Activated naive CD8-positive, alpha-beta T cell (primary cell): ENCODE measurements at regions not wholly inside any gene's neighbourhood (a gene's known extent, or its start where the extent isn't known, plus 50 kb on each side); places are given as distances from the start of the nearest gene placed in this dataset.

Experiments used
- H3K27ac Mint-ChIP-seq: one replicate; pipeline ENCODE4 v1.8.0; 2021; ENCODE audit warnings: mixed read lengths
- H3K27me3 Mint-ChIP-seq: one replicate; pipeline ENCODE4 v1.8.0; 2021; ENCODE audit warnings: mixed read lengths
- H3K36me3 Mint-ChIP-seq: one replicate; pipeline ENCODE4 v1.8.0; 2021; ENCODE audit warnings: mixed read lengths
- H3K4me1 Mint-ChIP-seq: one replicate; pipeline ENCODE4 v1.8.0; 2021; ENCODE audit warnings: low read depth, mixed read lengths
- H3K4me3 Mint-ChIP-seq: one replicate; pipeline ENCODE4 v1.8.0; 2021; ENCODE audit warnings: mild to moderate bottlenecking, mixed read lengths
- H3K9me3 Mint-ChIP-seq: one replicate; pipeline ENCODE4 v1.8.0; 2021; ENCODE audit warnings: low read depth, mixed read lengths

DNA sequence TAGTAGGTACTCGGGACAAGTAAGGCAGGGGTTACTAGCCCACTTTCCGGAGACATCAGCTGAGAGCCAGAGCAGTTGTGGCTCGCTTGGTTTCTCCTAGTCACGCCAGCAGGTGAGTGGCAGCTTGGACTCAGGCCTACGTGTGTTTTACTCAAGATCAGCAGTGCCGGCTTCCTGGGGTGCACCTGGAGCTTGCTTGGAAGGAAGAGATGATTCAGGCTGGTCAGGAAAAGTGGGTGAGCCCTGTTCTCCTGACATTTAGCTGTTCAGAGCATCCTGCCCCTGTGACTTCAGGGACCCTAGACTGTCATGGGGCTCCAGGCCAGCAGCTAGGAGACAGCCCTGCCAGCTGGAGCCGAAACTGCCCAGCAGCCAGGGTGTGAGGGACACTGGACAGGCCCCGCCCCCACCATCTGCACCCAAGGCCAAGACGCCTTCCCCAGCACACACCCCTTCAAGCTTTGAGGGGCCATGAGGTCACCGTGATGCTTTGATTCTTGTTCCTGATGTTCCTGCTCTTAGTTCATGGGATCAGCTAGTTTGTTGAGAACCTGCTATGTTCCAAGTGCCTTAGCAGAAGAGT, 238.0 kb upstream of the CIBAR2 start:
- Mint-ChIP-seq H3K36me3 (no peaks in the 10 kb centered on the region), H3K27ac (no peak overlapping the region), H3K9me3 (peaks cover 3% of the 10 kb centered on the region), H3K4me1 (no peaks in the 10 kb centered on the region), H3K27me3 (no peaks in the 10 kb centered on the region), H3K4me3 (no peak overlapping the region)

DNA sequence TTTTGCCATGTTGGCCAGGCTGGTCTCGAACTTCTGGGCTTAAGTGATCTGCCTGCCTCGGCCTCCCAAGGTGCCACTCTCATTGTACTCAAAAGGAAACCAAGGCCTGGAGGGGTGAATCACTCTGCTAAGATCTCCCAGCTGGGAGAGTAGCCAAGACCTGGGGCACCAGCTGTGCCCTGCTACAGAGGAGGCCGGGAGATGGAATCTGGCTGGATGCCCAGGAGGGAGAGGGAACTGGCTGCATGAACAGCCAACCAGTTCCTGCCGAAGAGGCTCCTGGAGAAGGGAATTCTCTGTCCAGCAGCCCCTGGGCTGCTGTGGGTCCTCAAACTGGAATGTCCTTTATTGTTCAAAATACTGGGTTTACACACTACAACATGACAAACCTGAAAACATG, 238.7 kb upstream of the CIBAR2 start:
- Mint-ChIP-seq H3K4me1 (no peaks in the 10 kb centered on the region), H3K4me3 (no peak overlapping the region), H3K36me3 (no peaks in the 10 kb centered on the region), H3K9me3 (peaks cover 3% of the 10 kb centered on the region), H3K27ac (no peak overlapping the region), H3K27me3 (no peaks in the 10 kb centered on the region)

DNA sequence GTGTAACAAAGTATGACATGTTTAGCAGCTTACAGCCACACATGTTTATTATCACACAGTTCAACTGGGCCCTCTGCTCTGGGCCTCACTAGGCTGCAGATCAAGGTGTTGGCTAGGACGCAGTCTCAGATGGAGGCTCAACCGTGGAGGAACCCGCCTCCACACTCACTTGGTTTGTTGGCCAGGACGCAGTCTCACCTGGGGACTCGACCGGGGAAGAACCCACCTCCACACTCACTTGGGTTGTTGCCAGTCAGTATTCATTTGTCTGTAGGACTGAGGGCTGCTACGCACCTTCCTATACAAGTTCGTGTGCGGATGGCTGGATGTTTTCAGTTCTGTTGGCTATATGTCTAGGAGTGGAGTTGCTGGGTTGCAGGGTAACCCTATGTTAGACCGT, 240.7 kb upstream of the CIBAR2 start:
- H3K4me1 Mint-ChIP-seq, result no peaks in the 10 kb centered on the region
- peaks cover 3% of the 10 kb centered on the region for H3K9me3 Mint-ChIP-seq
- H3K4me3 Mint-ChIP-seq, result no peak overlapping the region
- H3K36me3 Mint-ChIP-seq, result no peaks in the 10 kb centered on the region
- H3K27ac Mint-ChIP-seq, result no peak overlapping the region
- H3K27me3 Mint-ChIP-seq, result no peaks in the 10 kb centered on the region

DNA sequence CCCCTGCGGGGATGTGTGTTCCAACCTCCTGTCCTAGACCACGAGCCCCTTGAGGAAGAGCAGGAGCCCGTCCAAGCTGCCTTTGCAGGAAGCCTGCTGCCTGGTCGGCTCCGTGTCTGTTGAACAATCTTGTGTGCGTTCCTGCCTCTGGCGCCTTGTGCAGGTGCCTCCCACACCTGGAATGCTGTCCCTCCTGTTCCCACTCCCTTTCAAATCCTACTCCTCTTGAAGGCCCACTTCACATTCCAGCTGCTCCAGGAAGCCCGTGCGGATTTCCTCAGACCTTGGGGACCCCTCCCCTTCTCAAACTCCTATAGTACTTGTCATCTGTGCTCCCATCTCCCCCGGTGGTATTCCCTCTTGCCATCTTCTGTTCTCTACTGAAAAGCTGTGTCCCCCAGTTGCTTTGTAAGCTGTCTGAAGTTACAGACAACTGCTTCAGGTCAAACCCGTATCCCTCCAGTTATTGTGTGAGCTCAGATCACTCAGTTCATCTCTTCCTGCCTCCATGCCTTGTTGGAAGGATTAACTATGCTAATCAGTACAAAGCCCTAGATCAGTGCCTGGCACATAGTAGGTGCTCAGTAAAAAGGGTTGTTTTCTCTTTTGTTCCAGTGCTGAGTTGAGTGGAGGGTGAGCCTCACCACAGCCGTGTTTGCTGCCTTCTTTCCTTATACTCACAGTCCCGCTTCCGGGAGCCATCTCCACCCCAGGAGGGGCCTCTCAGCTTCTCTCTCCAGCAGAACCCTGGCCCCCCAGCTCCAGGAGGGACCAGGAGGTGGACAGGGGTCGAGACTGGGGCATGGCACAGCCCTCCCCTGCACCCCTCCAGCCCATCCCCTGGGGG, 241.8 kb upstream of the CIBAR2 start:
- peaks cover 3% of the 10 kb centered on the region for H3K9me3 Mint-ChIP-seq
- no peaks in the 10 kb centered on the region for H3K4me1 Mint-ChIP-seq
- no peaks in the 10 kb centered on the region for H3K36me3 Mint-ChIP-seq
- no peaks in the 10 kb centered on the region for H3K27me3 Mint-ChIP-seq
- no peak overlapping the region for H3K4me3 Mint-ChIP-seq
- H3K27ac Mint-ChIP-seq, result no peak overlapping the region

DNA sequence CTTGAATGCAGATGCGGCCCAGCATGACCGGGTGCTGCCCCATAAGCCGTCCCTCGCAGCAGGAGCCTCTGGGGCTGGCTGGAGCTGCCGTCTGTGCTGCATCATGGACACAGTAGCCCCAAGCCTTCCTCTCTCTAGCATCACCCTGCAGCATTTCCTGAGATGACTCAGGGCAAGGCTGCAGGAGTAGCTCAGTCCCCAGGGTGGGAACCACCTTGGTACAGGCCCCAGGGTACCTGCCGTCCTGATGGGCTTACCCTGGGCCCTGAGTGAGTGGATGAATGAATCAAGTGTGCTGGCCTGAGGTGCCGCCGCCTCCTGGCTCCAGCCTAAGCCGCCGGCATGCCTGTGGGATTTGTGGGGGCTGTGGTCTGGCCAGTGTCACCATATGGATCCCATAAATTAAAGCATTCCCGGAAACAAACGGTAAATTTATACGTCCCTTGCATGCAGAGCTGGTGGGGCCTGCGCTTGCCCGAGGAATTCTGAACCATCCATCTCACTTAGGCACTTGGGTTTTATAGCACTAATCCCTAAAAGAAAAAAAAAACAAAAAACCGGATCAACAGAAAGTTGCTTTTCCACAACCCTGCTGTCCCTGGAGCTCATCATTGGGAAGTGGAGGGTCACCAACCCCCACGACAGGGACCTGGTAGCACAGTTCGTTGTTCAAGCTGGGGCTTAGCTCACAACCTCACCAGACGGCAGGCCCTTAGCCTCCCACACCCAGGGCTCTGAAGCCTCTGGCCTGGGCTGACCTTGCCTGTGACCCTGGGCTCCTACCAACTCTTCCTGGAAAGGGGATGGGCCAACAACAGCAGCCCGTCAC, 242.6 kb upstream of the CIBAR2 start:
- H3K27me3 Mint-ChIP-seq, result no peaks in the 10 kb centered on the region
- peaks cover 3% of the 10 kb centered on the region for H3K9me3 Mint-ChIP-seq

DNA sequence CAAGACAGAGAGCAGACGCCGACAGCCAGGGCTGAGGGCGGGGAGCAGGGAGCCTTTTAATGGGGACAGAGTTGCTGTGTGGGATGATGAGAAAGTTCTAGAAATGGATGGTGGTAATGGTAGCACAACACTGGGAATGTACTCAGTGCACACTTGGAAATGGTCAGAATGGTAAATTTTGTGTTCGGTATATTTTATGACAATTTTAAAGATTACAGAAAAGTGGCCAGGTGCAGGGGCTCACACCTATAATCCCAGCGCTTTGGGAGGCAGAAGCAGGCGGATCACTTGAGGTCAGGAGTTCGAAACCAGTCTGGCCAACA, 243.2 kb upstream of the CIBAR2 start:
- Mint-ChIP-seq H3K36me3 (no peaks in the 10 kb centered on the region), H3K4me1 (no peaks in the 10 kb centered on the region), H3K27ac (no peak overlapping the region), H3K27me3 (no peaks in the 10 kb centered on the region), H3K9me3 (peaks cover 3% of the 10 kb centered on the region), H3K4me3 (no peak overlapping the region)

More for the DNA sequence above, 242.6 kb upstream of the CIBAR2 start:
- Mint-ChIP-seq H3K4me3 (no peak overlapping the region), H3K36me3 (no peaks in the 10 kb centered on the region), H3K27ac (no peak overlapping the region), H3K4me1 (no peaks in the 10 kb centered on the region)

DNA sequence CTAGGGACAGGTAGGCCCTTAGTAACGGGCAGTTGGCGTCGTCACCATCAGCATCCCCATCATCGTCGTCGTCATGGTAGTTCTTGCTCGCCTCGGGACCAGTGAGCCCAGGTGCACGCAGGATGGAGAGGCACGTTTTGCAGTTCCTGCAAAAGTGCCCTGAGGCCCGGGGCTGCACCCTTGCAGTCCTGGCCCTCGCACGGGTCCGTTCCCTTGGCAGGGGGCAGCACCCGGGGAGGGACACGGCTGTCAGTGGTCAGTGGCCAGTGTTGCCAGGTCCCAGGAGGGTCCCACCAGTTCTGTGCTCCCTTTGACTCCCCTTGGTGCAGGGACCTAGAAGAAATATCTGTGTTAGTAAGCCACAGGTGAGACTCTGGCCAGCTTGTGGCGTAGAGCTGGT, 243.9 kb upstream of the CIBAR2 start:
- Mint-ChIP-seq H3K27me3 (no peaks in the 10 kb centered on the region), H3K4me3 (no peak overlapping the region)

DNA sequence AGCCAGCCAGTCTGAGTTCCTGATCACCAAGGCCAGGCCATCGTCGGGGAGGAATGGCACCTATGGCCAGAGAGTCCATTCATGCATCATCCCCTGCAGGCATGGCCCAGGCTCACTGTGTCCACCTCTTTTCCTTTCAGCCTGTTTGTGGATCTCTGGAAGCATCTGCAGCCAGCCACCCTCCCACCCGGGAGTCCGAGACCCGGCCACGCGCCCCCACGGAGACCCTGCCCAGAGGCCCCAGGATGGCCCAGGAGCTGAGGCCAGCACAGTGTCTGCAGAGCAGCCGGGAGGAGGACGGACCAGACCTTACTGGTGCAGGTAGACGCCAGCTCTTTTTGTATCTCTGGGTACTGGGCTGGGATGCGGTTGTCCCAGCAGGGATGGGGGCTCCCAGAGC, 245.1 kb upstream of the CIBAR2 start:
- no peaks in the 10 kb centered on the region for H3K27me3 Mint-ChIP-seq

More for the DNA sequence above, 243.9 kb upstream of the CIBAR2 start:
- H3K36me3 Mint-ChIP-seq, result no peaks in the 10 kb centered on the region
- H3K4me1 Mint-ChIP-seq, result no peaks in the 10 kb centered on the region
- H3K9me3 Mint-ChIP-seq, result peaks cover 3% of the 10 kb centered on the region
- H3K27ac Mint-ChIP-seq, result no peak overlapping the region

DNA sequence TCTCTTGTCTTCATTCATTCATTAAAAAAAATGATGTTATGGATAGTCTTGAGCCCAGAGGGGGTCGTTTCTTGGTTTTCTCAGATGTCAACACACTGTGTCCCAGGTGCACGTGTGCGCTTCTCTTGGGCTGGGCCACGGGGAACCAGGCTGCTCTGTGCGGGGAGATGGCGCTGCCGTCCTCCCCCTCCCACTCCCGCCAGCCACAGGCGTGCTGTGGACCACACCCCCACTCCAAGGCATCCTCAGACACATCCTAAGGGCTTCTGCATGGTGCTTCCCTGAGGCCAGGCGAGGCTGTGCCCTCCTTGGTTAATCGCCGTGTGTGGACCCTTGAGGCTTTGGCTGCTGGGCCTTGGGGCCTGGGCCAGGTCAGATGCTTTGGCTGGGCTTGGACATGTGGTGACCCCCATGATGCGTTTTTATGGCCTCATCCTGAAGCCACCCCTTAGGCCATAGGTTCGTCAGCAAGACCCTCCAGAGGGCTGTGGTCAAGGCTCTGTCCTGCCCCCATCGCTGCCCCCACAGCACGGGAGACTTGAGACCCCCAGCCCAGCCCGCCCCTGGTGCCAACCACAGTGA, 245.7 kb upstream of the CIBAR2 start:
- H3K9me3 Mint-ChIP-seq, result peaks cover 3% of the 10 kb centered on the region
- no peaks in the 10 kb centered on the region for H3K27me3 Mint-ChIP-seq
- H3K36me3 Mint-ChIP-seq, result no peaks in the 10 kb centered on the region
- H3K4me1 Mint-ChIP-seq, result no peaks in the 10 kb centered on the region
- H3K4me3 Mint-ChIP-seq, result no peak overlapping the region
- H3K27ac Mint-ChIP-seq, result no peak overlapping the region

More for the DNA sequence above, 245.1 kb upstream of the CIBAR2 start:
- no peak overlapping the region for H3K27ac Mint-ChIP-seq
- H3K4me1 Mint-ChIP-seq, result no peaks in the 10 kb centered on the region
- H3K36me3 Mint-ChIP-seq, result no peaks in the 10 kb centered on the region
- H3K9me3 Mint-ChIP-seq, result peaks cover 3% of the 10 kb centered on the region
- no peak overlapping the region for H3K4me3 Mint-ChIP-seq

DNA sequence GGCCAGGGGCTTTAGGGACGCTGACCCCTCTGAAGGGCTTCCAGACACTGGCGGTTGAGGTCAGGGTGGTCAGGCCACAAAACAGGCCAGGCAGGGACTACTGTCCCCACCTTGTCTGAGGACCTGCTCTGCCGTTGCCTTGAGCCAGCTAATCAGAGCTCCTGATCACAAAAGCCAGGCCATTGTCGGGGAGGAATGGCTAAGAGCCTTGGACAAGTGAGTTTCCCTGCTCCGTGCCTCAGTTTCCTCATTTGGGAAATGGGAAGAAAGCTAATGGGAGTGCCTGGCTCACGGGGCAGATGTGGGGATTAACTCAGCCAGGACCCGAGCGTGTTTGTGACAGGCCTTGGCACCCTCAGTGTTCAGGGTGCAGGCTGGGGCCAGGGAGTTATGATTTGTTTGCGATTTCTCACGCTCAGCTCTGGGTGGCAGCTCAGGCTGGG, 246.5 kb upstream of the CIBAR2 start:
- H3K27ac Mint-ChIP-seq, result no peak overlapping the region
- H3K4me1 Mint-ChIP-seq, result no peaks in the 10 kb centered on the region
- H3K27me3 Mint-ChIP-seq, result no peaks in the 10 kb centered on the region

DNA sequence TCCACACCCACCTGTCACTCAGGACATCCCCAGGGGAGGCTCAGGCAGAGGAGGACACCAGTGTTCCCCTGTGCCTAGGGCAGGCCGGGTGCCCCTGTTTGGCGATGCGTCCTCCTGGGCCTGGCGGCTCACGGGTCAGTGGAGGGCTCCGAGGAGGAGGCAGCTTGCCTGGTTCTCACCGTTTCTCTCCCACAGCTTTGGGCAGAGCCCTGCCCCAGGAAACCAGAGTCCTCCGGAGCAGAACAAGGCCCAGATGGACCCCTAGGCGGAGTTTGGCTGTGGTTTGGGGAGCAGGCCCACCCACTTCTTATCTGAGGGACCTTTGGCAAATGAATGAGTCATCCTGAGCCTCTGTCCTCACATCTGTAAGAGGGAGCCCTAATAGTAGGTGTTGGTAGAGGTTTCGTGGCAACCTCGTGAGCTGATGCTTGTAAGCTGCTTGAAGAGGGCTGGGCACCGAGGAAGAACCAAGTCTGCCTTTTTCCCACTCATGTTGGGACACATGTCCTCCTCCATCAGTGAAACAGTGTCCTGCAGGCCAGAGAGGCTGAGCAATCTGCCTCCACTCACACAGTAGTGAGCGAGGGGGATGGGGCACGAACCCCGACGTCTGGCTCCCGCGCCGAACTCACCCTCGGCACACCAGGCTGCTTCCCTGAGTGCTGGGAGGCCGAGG, 247.0 kb upstream of the CIBAR2 start:
- no peaks in the 10 kb centered on the region for H3K4me1 Mint-ChIP-seq
- H3K27ac Mint-ChIP-seq, result no peak overlapping the region
- H3K27me3 Mint-ChIP-seq, result no peaks in the 10 kb centered on the region
- H3K9me3 Mint-ChIP-seq, result no peaks in the 10 kb centered on the region
- no peak overlapping the region for H3K4me3 Mint-ChIP-seq
- no peaks in the 10 kb centered on the region for H3K36me3 Mint-ChIP-seq

More for the DNA sequence above, 246.5 kb upstream of the CIBAR2 start:
- H3K9me3 Mint-ChIP-seq, result no peaks in the 10 kb centered on the region
- H3K36me3 Mint-ChIP-seq, result no peaks in the 10 kb centered on the region
- H3K4me3 Mint-ChIP-seq, result no peak overlapping the region

DNA sequence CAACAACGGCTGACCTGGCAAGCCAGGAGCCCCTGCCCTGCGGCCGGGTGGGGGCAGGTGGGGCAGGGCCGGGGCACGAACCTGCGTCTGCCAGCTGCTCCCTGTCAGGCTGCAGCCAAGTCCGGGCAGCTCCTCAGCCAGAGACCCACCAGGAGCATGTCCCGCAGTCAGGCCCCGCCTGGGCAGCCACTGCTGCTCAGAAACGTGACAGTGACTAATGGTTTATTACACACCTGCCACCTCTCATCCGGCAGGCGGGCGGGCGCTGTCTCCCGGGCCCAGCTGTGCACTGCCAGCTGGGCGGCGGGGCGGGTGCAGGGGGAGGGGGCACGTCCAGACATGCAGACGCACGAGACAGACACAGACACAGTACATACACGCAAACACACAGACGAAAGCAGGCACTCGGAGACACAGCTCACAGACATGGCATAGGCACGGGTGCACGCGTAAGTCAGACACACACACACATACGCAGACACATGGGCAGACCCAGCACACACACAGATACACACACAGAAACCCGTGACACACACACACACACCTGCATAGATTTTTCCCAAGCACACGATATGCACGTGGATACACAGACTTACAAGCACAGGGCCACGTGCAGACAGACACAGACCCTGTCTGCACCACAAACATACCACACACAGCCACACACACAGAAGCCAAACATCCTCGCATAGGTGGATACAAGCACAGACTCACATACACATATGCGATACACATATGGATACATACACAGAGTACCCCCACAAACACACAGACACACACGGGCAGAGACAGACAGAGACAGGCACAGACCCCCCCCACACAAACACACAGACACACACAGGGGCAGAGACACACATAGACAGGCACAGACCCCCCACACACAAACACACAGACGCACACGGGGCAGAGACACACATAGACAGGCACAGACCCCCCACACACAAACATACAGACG, 248.3 kb upstream of the CIBAR2 start:
- H3K36me3 Mint-ChIP-seq, result no peaks in the 10 kb centered on the region
- H3K4me1 Mint-ChIP-seq, result no peaks in the 10 kb centered on the region
- no peak overlapping the region for H3K27ac Mint-ChIP-seq
- H3K4me3 Mint-ChIP-seq, result no peak overlapping the region
- no peaks in the 10 kb centered on the region for H3K9me3 Mint-ChIP-seq
- no peaks in the 10 kb centered on the region for H3K27me3 Mint-ChIP-seq

DNA sequence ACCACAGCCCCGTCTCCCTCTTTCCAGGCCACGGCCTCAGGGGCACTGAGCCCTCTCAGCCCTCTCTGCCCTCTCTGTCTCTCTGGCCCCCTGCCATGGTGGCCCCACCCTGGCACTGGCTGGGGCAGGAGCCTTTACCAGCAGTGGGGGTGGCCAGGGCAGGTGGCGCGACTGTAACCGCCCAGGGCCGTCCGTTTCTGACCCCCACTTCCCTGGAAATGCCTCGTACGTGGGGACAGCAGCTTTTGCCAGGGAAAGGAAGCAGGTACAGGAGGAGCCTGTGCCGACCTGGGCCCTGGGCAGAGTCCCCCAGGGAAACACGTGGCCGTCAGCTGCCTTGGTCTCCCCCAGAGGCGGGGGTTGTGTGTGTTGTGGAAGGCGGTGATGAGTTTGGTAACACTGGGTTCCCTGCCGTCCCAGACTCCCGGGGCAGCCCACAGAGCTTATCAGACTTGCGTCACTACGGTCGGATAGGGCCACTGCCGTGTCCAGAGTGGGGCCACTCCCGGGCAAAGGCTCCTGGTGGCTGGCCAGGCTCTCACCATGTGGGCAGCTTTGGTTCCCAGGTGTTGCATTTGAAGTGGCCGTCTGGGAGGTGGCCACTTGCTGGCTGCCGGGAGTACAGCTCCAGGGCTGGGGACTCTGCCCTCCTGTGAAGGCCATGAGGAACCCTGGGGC, 249.3 kb upstream of the CIBAR2 start:
- H3K27ac Mint-ChIP-seq, result no peak overlapping the region
- no peaks in the 10 kb centered on the region for H3K27me3 Mint-ChIP-seq
- H3K4me3 Mint-ChIP-seq, result no peak overlapping the region
- H3K36me3 Mint-ChIP-seq, result no peaks in the 10 kb centered on the region
- H3K4me1 Mint-ChIP-seq, result no peaks in the 10 kb centered on the region
- no peaks in the 10 kb centered on the region for H3K9me3 Mint-ChIP-seq
